Coronary artery (tissue), 2 donors: ENCODE measurements at regions not wholly inside any gene's neighbourhood (a gene's known extent, or its start where the extent isn't known, plus 50 kb on each side); places are given as distances from the start of the nearest gene placed in this dataset.
"Not testable (repeated sequence)": the region's sequence is repeated elsewhere in the genome, so short reads cannot be mapped to it uniquely, and the experiment has no call there.

ENCODE experiments used
- DNase-seq: peaks from one replicate; pipeline ENCODE4 v3.0.0-alpha.2; 2017; ENCODE audit warnings: low spot score
- H3K27ac ChIP-seq, 2 donors: fragments of 200-600 bp; sonication (generic); one replicate each; pipeline ENCODE4 v1.5.1; 2016 to 2019
- H3K4me3 ChIP-seq: fragments of 200-600 bp; sonication (generic); 2 replicates; pipeline ENCODE4 v1.5.1; 2016; ENCODE audit warnings: mild to moderate bottlenecking, moderate library complexity
- CTCF ChIP-seq: fragments of 200-600 bp; sonication (generic); IDR thresholded peaks from one replicate; pipeline ENCODE4 v1.5.1; 2019; ENCODE audit warnings: antibody characterized with exemption

- Histone ChIP-seq H3K27ac (peak overlapping the region; percentile 84 to 93), H3K4me3 (peak overlapping the region; percentile 92)
- not testable (repeated sequence) for DNase-seq
Measured at GRCh38 chr7:66492405-66492804, 136.3 kb upstream of the KCTD7 start.

- DNase-seq: peak; percentile 97
- no peak for TF ChIP-seq CTCF
- H3K4me3 ChIP-seq: peak overlapping the region; percentile 92
- H3K27ac ChIP-seq: peak overlapping the region; percentile 84 to 93
Measured at GRCh38 chr7:66493235-66494205, 135.2 kb upstream of the KCTD7 start.

- no peak overlapping the region for H3K27ac ChIP-seq
- TF ChIP-seq CTCF: no peak
- H3K4me3 ChIP-seq: no peak overlapping the region
- DNase-seq: no peak
Measured at GRCh38 chr7:66497346-66497745, 131.3 kb upstream of the KCTD7 start.

GRCh38 chr7:66500087-66500486 lies 128.6 kb upstream of the KCTD7 start:
- TF ChIP-seq CTCF: no peak
- Histone ChIP-seq H3K4me3 (no peak overlapping the region), H3K27ac (no peak overlapping the region)
- DNase-seq: no peak

GRCh38 chr7:66502230-66503035 lies 126.2 kb upstream of the KCTD7 start:
- H3K4me3 ChIP-seq: no peak overlapping the region
- DNase-seq: no peak
- no peak overlapping the region for H3K27ac ChIP-seq
- no peak for TF ChIP-seq CTCF

GRCh38 chr7:66503036-66503370 lies 125.7 kb upstream of the KCTD7 start:
- DNase-seq: no peak
- TF ChIP-seq CTCF: no peak
- Histone ChIP-seq H3K4me3 (no peak overlapping the region), H3K27ac (no peak overlapping the region)

GRCh38 chr7:66503551-66504031 lies 125.1 kb upstream of the KCTD7 start:
- DNase-seq: no peak
- TF ChIP-seq CTCF: no peak

More at GRCh38 chr7:66503551-66504031, 125.1 kb upstream of the KCTD7 start:
- Histone ChIP-seq H3K4me3 (no peak overlapping the region), H3K27ac (no peak overlapping the region)
